Endothelial cell of umbilical vein (primary cell): ENCODE measurements at regions not wholly inside any gene's neighbourhood (a gene's known extent, or its start where the extent isn't known, plus 50 kb on each side); places are given as distances from the start of the nearest gene placed in this dataset.

Experiments
- BruUV-seq: library from RNA; stranded (reverse); fragments of 400-500 nt; replicated peaks from 2 replicates; lab custom pipeline; 2021; lab: Mats Ljungman, UMichigan
- CTCF ChIA-PET: fragments of 300-600, 350-600 bp; sonication (Branson Sonifier 250); formaldehyde crosslinking; loops from one replicate; lab custom pipeline; 2021; ENCODE audit warnings: antibody characterized with exemption, inconsistent platforms; lab: Charles Lee
- POLR2A ChIA-PET: fragments of 300-600, 350-600 bp; sonication (Branson Sonifier 250); formaldehyde crosslinking; loops from one replicate; lab custom pipeline; 2021; ENCODE audit warnings: antibody characterized with exemption, inconsistent platforms; lab: Charles Lee
- DNase-seq: peaks from one replicate; pipeline ENCODE4 v3.0.0-alpha.2; 2011; ENCODE audit warnings: low read depth, low spot score
- FAIRE-seq: peaks from 2 replicates; lab custom pipeline; 2011; peaks lifted over from hg19 to GRCh38; lab: Jason Lieb, UNC
- H2AFZ ChIP-seq: 2 replicates; pipeline ENCODE4 v1.6.0; 2012; ENCODE audit warnings: low read depth, low read length, control low read depth, inconsistent platforms
- H3K27ac ChIP-seq: 2 replicates; pipeline ENCODE4 v1.5.1; 2011; ENCODE audit warnings: low read depth, mild to moderate bottlenecking, control low read depth, low read length, moderate library complexity; ENCODE audit not compliant: insufficient read depth
- H3K27me3 ChIP-seq, 2 experiments: 2 replicates each; pipeline versions ENCODE4 v1.6.0 to v1.6.1; 2011; ENCODE audit warnings: low read length in 2 of 2, mixed read lengths in 1 of 2; ENCODE audit not compliant: control insufficient read depth in 2 of 2, insufficient read depth in 2 of 2
- H3K36me3 ChIP-seq, 2 experiments: 2 replicates in 1 of 2; 3 replicates in 1 of 2; pipeline ENCODE4 v1.5.1; 2011; ENCODE audit warnings: low read length in 2 of 2, mild to moderate bottlenecking in 1 of 2, moderate library complexity in 1 of 2; ENCODE audit not compliant: control insufficient read depth in 2 of 2, insufficient read depth in 2 of 2; ENCODE audit errors: extremely low read depth in 1 of 2
- H3K4me1 ChIP-seq: 3 replicates; pipeline ENCODE4 v1.5.1; 2011; ENCODE audit warnings: mild to moderate bottlenecking, low read length; ENCODE audit not compliant: control insufficient read depth, insufficient read depth; ENCODE audit errors: extremely low read depth
- H3K4me2 ChIP-seq: 2 replicates; pipeline ENCODE4 v1.6.1; 2011; ENCODE audit warnings: low read length, control low read depth, mixed read lengths; ENCODE audit not compliant: insufficient read depth
- H3K4me3 ChIP-seq, 3 experiments: fragments of 200-600 bp in 1 of 3; sonication (generic), shearing (Covaris generic) in 1 of 3; replicated peaks in 1 of 3; 2 replicates each; pipeline ENCODE4 v1.5.1; 2011 to 2016; ENCODE audit warnings: control low read depth in 3 of 3, low read length in 3 of 3, mild to moderate bottlenecking in 2 of 3, inconsistent platforms in 1 of 3, low read depth in 1 of 3, moderate library complexity in 1 of 3; ENCODE audit not compliant: insufficient read depth in 1 of 3
- H3K79me2 ChIP-seq: 2 replicates; pipeline ENCODE4 v1.6.0; 2012; ENCODE audit warnings: low read length, inconsistent platforms; ENCODE audit not compliant: control insufficient read depth, insufficient read depth
- H3K9ac ChIP-seq: replicated peaks from 2 replicates; pipeline ENCODE3; 2011; ENCODE audit warnings: low read length, control low read depth; ENCODE audit not compliant: insufficient read depth; ENCODE audit errors: extremely low read depth
- H3K9me1 ChIP-seq: replicated peaks from 3 replicates; pipeline ENCODE4 v1.6.0; 2011; ENCODE audit warnings: mild to moderate bottlenecking, low read length; ENCODE audit not compliant: control insufficient read depth, insufficient read depth; ENCODE audit errors: extremely low read depth
- H3K9me3 ChIP-seq: replicated peaks from 2 replicates; pipeline ENCODE4 v1.5.1; 2012; ENCODE audit warnings: low read length, inconsistent platforms; ENCODE audit not compliant: control insufficient read depth, insufficient read depth
- H4K20me1 ChIP-seq: replicated peaks from 2 replicates; pipeline ENCODE3; 2011; ENCODE audit warnings: mild to moderate bottlenecking, low read length; ENCODE audit not compliant: control insufficient read depth, insufficient read depth; ENCODE audit errors: extremely low read depth
- CTCF ChIP-seq, 2 donors: IDR thresholded peaks; 1 replicate in 1 of 2; 2 replicates in 1 of 2; pipeline ENCODE4 v1.5.1; 2011; ENCODE audit warnings: low read length in 2 of 2, mild to moderate bottlenecking in 2 of 2, moderate library complexity in 2 of 2, control low read depth in 1 of 2, inconsistent platforms in 1 of 2, low read depth in 1 of 2; ENCODE audit not compliant: insufficient read depth in 1 of 2; ENCODE audit errors: extremely low read depth in 1 of 2
- EZH2 ChIP-seq: IDR thresholded peaks from 2 replicates; pipeline ENCODE4 v1.6.1; 2012; ENCODE audit warnings: borderline replicate concordance, low read depth, mild to moderate bottlenecking, moderate library complexity, low read length, inconsistent platforms; ENCODE audit not compliant: severe bottlenecking
- FOS ChIP-seq: IDR thresholded peaks from 2 replicates; pipeline ENCODE4 v1.6.1; 2011; ENCODE audit warnings: mild to moderate bottlenecking, low read length, moderate library complexity, borderline replicate concordance; ENCODE audit not compliant: insufficient read depth
- GATA2 ChIP-seq: IDR thresholded peaks from 2 replicates; pipeline ENCODE4 v1.7.0; 2011; ENCODE audit warnings: low read depth, mild to moderate bottlenecking, moderate library complexity, mixed read lengths, low read length; ENCODE audit not compliant: insufficient read length, insufficient read depth
- JUN ChIP-seq: IDR thresholded peaks from 2 replicates; pipeline ENCODE4 v1.6.1; 2011; ENCODE audit warnings: borderline replicate concordance, low read depth; ENCODE audit not compliant: insufficient read length, insufficient read depth
- MAX ChIP-seq: IDR thresholded peaks from 2 replicates; pipeline ENCODE4 v1.6.1; 2011; ENCODE audit not compliant: insufficient read depth, insufficient read length
- MYC ChIP-seq: IDR thresholded peaks from one replicate; pipeline ENCODE4 v1.6.1; 2011; ENCODE audit warnings: mild to moderate bottlenecking, low read depth, low read length
- POLR2A ChIP-seq: IDR thresholded peaks from 2 replicates; pipeline ENCODE4 v1.6.1; 2012; ENCODE audit warnings: low read depth, mild to moderate bottlenecking, control low read depth, low read length
- POLR2AphosphoS5 ChIP-seq: IDR thresholded peaks from 2 replicates; pipeline ENCODE4 v1.6.1; 2012; ENCODE audit warnings: low read depth, mild to moderate bottlenecking, control low read depth, low read length, moderate library complexity; ENCODE audit not compliant: insufficient read depth
- dilution Hi-C: fragments of 300-500 bp; cut with MboI; formaldehyde crosslinking; loops from one replicate; pipeline ENCODE4 v1.15.0; 2019; ENCODE audit warnings: low sequenced_read_pairs; ENCODE audit not compliant: extremely low pct_ligation_motif_present
- intact Hi-C: fragments of 100-400 bp; cut with micrococcal nuclease; formaldehyde crosslinking; loops from one replicate; pipeline ENCODE4 v1.10.0; 2022

GRCh38 chrX:147679356-147680005, 232.2 kb upstream of the FMR1 start:
- Histone ChIP-seq H3K9me1 (no peaks in the 10 kb centered on the region), H3K9me3 (no peaks in the 10 kb centered on the region), H3K27ac (no peak overlapping the region), H3K79me2 (no peaks in the 10 kb centered on the region), H4K20me1 (no peaks in the 10 kb centered on the region), H3K4me1 (no peaks in the 10 kb centered on the region), H3K36me3 (no peaks in the 10 kb centered on the region), H2AFZ (no peak overlapping the region), H3K4me2 (no peak overlapping the region), H3K27me3 (no peaks in the 10 kb centered on the region), H3K4me3 (no peak overlapping the region), H3K9ac (no peak overlapping the region)
- BruUV-seq, result no TSS peak
- dilution Hi-C loops, result no loop called here
- intact Hi-C loops, result no loop called here
- no peak for TF ChIP-seq CTCF (IDR thresholded peaks at IDR 0.05; ENCODE audit: extremely low read depth in 1 of 2, insufficient read depth in 1 of 2, low read depth in 1 of 2, low read length in 2 of 2)
- TF ChIP-seq FOS, result no peak
- TF ChIP-seq GATA2, result no peak
- TF ChIP-seq POLR2A, result no peak
- TF ChIP-seq JUN, result no peak
- TF ChIP-seq EZH2, result no peak
- no peak for TF ChIP-seq MAX
- no peak for TF ChIP-seq POLR2AphosphoS5
- TF ChIP-seq MYC, result no peak
- ChIA-PET CTCF (no interaction called here), POLR2A (no interaction called here)
- DNase-seq (no peak), FAIRE-seq (no peak)
